AG09319 (cell line): ENCODE measurements at regions not wholly inside any gene's neighbourhood (a gene's known extent, or its start where the extent isn't known, plus 50 kb on each side); places are given as distances from the start of the nearest gene placed in this dataset.
"Not testable (repeated sequence)": the region's sequence is repeated elsewhere in the genome, so short reads cannot be mapped to it uniquely, and the experiment has no call there.

Experiments used
- DNase-seq: peaks from one replicate; pipeline ENCODE4 v3.0.0-alpha.2; 2010; ENCODE audit warnings: low read depth; ENCODE audit errors: extremely low read depth
- CTCF ChIP-seq: IDR thresholded peaks from 2 replicates; pipeline ENCODE4 v1.5.1; 2011; ENCODE audit warnings: low read depth, mild to moderate bottlenecking, inconsistent platforms, low read length, moderate library complexity

- TF ChIP-seq CTCF, result no peak
- no peak for DNase-seq
Observed at GRCh38 chr4:138636781-138637180, 378.8 kb upstream of the NOCT start.

GRCh38 chr4:138634915-138635314 lies 380.7 kb upstream of the NOCT start:
- no peak for DNase-seq
- no peak for TF ChIP-seq CTCF

GRCh38 chr4:138633580-138633904 lies 382.0 kb upstream of the NOCT start:
- no peak for DNase-seq
- no peak for TF ChIP-seq CTCF

- DNase-seq, result no peak
- TF ChIP-seq CTCF, result no peak
Observed at GRCh38 chr4:138632856-138633579, 382.6 kb upstream of the NOCT start.

- no peak for DNase-seq
- no peak for TF ChIP-seq CTCF
Observed at GRCh38 chr4:138630666-138631065, 384.9 kb upstream of the NOCT start.

GRCh38 chr4:138629669-138630068 lies 385.9 kb upstream of the NOCT start:
- DNase-seq, result no peak
- TF ChIP-seq CTCF, result no peak

- DNase-seq, result no peak
Observed at GRCh38 chr4:138627096-138627495, 384.9 kb upstream of the SLC7A11 start.

GRCh38 chr4:138622362-138622761 lies 380.2 kb upstream of the SLC7A11 start:
- not testable (repeated sequence) for DNase-seq

More at GRCh38 chr4:138627096-138627495, 384.9 kb upstream of the SLC7A11 start:
- TF ChIP-seq CTCF, result no peak
